ENCODE measurements at regions not wholly inside any gene's neighbourhood (a gene's known extent, or its start where the extent isn't known, plus 50 kb on each side); places are given as distances from the start of the nearest gene placed in this dataset.

DNA sequence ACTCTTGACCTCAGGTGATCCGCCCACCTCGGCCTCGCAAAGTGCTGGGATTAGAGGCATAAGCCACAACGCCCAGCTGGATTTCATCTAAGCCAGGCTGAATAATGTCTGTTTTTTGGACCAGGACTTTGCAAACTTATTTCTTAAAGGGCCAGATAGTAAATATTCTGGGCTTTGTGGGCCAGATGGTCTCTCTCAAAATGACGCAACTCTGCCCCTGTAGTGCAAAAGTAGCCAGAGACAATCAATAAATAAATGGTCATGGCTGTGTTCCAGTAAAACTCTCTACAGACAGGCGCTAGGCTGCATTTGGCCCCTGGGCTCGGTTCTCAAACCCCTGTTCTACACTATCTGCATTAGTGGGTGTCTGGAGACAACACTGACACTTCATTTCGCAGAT lies 121.9 kb upstream of the CDH13 start:
- TF ChIP-seq POLR2A (IDR thresholded peaks at IDR 0.05; ENCODE audit: low read depth, low read length) = no peak
- TF ChIP-seq EZH2 (IDR thresholded peaks at IDR 0.05; ENCODE audit: borderline replicate concordance, low read depth, low read length, severe bottlenecking) = no peak
- TF ChIP-seq, protein P1, sequence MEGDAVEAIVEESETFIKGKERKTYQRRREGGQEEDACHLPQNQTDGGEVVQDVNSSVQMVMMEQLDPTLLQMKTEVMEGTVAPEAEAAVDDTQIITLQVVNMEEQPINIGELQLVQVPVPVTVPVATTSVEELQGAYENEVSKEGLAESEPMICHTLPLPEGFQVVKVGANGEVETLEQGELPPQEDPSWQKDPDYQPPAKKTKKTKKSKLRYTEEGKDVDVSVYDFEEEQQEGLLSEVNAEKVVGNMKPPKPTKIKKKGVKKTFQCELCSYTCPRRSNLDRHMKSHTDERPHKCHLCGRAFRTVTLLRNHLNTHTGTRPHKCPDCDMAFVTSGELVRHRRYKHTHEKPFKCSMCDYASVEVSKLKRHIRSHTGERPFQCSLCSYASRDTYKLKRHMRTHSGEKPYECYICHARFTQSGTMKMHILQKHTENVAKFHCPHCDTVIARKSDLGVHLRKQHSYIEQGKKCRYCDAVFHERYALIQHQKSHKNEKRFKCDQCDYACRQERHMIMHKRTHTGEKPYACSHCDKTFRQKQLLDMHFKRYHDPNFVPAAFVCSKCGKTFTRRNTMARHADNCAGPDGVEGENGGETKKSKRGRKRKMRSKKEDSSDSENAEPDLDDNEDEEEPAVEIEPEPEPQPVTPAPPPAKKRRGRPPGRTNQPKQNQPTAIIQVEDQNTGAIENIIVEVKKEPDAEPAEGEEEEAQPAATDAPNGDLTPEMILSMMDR (IDR thresholded peaks at IDR 0.05; ENCODE audit: extremely low read depth in 1 of 2, insufficient read depth in 1 of 2, low read depth in 1 of 2, low read length in 2 of 2) = no peak
- TF ChIP-seq JUN (IDR thresholded peaks at IDR 0.05; ENCODE audit: borderline replicate concordance, insufficient read depth, insufficient read length, low read depth) = no peak
- no peak for TF ChIP-seq POLR2AphosphoS5 (IDR thresholded peaks at IDR 0.05; ENCODE audit: insufficient read depth, low read depth, low read length)
- TF ChIP-seq GATA2 (IDR thresholded peaks at IDR 0.05; ENCODE audit: insufficient read depth, insufficient read length, low read depth, low read length) = no peak
- no peak for TF ChIP-seq MYC (IDR thresholded peaks at IDR 0.05; ENCODE audit: low read depth, low read length)
- TF ChIP-seq, protein P2, sequence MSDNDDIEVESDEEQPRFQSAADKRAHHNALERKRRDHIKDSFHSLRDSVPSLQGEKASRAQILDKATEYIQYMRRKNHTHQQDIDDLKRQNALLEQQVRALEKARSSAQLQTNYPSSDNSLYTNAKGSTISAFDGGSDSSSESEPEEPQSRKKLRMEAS (IDR thresholded peaks at IDR 0.05; ENCODE audit: insufficient read depth, insufficient read length) = no peak

All from endothelial cell of umbilical vein (primary cell).